ENCODE measurements at regions not wholly inside any gene's neighbourhood (a gene's known extent, or its start where the extent isn't known, plus 50 kb on each side); places are given as distances from the start of the nearest gene placed in this dataset.

DNA sequence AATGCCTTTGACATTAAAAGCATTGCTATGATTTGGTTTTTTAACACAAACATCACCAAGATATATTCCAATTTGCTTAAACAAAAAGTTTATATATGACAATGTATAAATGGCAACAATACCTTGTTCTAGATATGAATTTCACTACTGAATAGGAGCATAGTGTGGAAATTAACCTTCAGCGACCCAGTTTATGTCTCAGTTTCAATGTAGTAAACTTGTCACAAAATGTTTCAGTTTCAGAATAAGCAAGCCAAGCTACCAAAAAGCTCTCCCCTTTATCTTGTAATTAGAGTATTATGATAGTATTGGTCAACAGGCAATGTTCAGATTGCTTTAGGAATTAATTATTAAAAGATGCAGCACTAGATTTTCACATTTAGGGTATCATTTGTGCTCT, 99.6 kb upstream of the PCDH15 start:
- H3K4me3 ChIP-seq (ENCODE audit: low read length), result no peak overlapping the region
- peak overlapping the region; percentile 28; the same call in 1 of the 2 replicates for H3K27ac ChIP-seq (ENCODE audit: low read length)
- no peaks in the 10 kb centered on the region for H3K27me3 ChIP-seq (replicated peaks; ENCODE audit: insufficient read depth, low read length)
- H3K79me2 ChIP-seq (ENCODE audit: low read length), result no peaks in the 10 kb centered on the region
- peak overlapping the region; percentile 51; the same call in 1 of the 2 replicates for H3K4me2 ChIP-seq (ENCODE audit: low read depth, low read length)
- peak; percentile 83 for DNase-seq
- no peak for TF ChIP-seq EZH2phosphoT487 (IDR thresholded peaks at IDR 0.05; ENCODE audit: low read length)
- TF ChIP-seq, protein P1, sequence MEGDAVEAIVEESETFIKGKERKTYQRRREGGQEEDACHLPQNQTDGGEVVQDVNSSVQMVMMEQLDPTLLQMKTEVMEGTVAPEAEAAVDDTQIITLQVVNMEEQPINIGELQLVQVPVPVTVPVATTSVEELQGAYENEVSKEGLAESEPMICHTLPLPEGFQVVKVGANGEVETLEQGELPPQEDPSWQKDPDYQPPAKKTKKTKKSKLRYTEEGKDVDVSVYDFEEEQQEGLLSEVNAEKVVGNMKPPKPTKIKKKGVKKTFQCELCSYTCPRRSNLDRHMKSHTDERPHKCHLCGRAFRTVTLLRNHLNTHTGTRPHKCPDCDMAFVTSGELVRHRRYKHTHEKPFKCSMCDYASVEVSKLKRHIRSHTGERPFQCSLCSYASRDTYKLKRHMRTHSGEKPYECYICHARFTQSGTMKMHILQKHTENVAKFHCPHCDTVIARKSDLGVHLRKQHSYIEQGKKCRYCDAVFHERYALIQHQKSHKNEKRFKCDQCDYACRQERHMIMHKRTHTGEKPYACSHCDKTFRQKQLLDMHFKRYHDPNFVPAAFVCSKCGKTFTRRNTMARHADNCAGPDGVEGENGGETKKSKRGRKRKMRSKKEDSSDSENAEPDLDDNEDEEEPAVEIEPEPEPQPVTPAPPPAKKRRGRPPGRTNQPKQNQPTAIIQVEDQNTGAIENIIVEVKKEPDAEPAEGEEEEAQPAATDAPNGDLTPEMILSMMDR (IDR thresholded peaks at IDR 0.05; ENCODE audit: low read length), result no peak
- TF ChIP-seq EZH2 (optimal IDR thresholded peaks at IDR 0.05; ENCODE audit: low read depth, low read length), result no peak
- H3K9me3 ChIP-seq (replicated peaks; ENCODE audit: insufficient read depth, low read length), result no peaks in the 10 kb centered on the region
- no peaks in the 10 kb centered on the region for H3K9me2 ChIP-seq (replicated peaks; ENCODE audit: insufficient read depth, low read length)
- no peaks in the 10 kb centered on the region for H3F3A ChIP-seq (ENCODE audit: insufficient read depth, low read length)
- H2AFZ ChIP-seq (ENCODE audit: low read length), result peak overlapping the region; percentile 6; the same call in 1 of the 2 replicates
- no peaks in the 10 kb centered on the region for H4K20me1 ChIP-seq (ENCODE audit: insufficient read depth, low read length)
- H3K9ac ChIP-seq (ENCODE audit: low read length), result no peak overlapping the region
- H3K36me3 ChIP-seq (replicated peaks; ENCODE audit: insufficient read depth, low read length), result no peaks in the 10 kb centered on the region
- peaks cover 6% of the 10 kb centered on the region; the same call in 1 of the 2 replicates for H3K4me1 ChIP-seq (ENCODE audit: low read length)

DNA sequence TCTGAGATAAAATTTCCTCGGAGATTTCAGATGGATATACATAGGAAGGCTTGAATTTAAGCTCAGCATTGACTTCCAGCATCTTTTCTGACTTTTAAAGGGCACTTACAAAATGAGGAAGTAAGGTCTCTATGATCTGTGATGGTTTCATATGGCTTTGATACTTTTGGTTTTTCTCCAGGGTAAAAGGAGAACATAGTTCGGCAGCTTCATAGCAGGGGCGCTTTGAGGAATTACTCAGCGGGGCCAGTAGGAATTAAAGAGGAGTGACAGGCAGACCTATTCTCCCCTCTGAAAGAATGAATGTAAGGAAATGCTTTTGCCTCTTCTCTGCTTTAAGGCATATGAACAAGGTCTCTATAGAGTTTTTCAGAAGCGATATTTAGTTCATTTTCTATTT, 80.0 kb upstream of the PCDH15 start:
- Histone ChIP-seq H3K9me3 (replicated peaks; ENCODE audit: insufficient read depth, low read length) (no peaks in the 10 kb centered on the region), H3K9me2 (replicated peaks; ENCODE audit: insufficient read depth, low read length) (no peaks in the 10 kb centered on the region), H3K27ac (ENCODE audit: low read length) (no peak overlapping the region), H3K4me3 (ENCODE audit: low read length) (no peak overlapping the region), H2AFZ (ENCODE audit: low read length) (no peak overlapping the region), H3K9ac (ENCODE audit: low read length) (no peak overlapping the region), H3K27me3 (replicated peaks; ENCODE audit: insufficient read depth, low read length) (no peaks in the 10 kb centered on the region), H4K20me1 (ENCODE audit: insufficient read depth, low read length) (no peaks in the 10 kb centered on the region), H3K79me2 (ENCODE audit: low read length) (no peaks in the 10 kb centered on the region), H3F3A (ENCODE audit: insufficient read depth, low read length) (no peaks in the 10 kb centered on the region), H3K36me3 (replicated peaks; ENCODE audit: insufficient read depth, low read length) (no peaks in the 10 kb centered on the region), H3K4me2 (ENCODE audit: low read depth, low read length) (no peak overlapping the region), H3K4me1 (ENCODE audit: low read length) (no peaks in the 10 kb centered on the region)
- TF ChIP-seq EZH2phosphoT487 (IDR thresholded peaks at IDR 0.05; ENCODE audit: low read length) (no peak), EZH2 (optimal IDR thresholded peaks at IDR 0.05; ENCODE audit: low read depth, low read length) (no peak)
- TF ChIP-seq, protein P1 (IDR thresholded peaks at IDR 0.05; ENCODE audit: low read length), result no peak
- DNase-seq, result no peak

DNA sequence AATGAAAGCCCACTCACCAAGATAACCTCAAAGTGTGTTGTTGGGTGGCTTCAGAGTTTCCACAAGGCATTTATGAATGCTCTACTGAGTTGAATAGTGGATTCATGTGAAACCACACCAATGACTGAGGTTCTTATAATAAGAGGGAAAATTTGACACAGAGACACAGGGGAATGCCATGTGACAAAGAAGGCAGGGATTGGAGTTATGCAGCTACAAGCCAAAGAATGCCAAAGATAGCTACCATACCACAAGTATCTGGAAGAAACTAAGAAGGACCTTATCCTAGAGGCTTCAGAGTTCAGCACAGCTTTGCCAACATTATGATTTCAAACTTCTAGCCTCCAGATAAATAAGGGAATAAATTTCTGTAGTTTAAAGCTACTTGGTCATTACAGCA, 68.0 kb upstream of the PCDH15 start:
- H3K9ac ChIP-seq (ENCODE audit: low read length), result no peak overlapping the region
- no peak for DNase-seq
- no peaks in the 10 kb centered on the region for H3K79me2 ChIP-seq (ENCODE audit: low read length)
- no peaks in the 10 kb centered on the region for H3F3A ChIP-seq (ENCODE audit: insufficient read depth, low read length)
- no peak overlapping the region for H3K27ac ChIP-seq (ENCODE audit: low read length)
- H3K36me3 ChIP-seq (replicated peaks; ENCODE audit: insufficient read depth, low read length), result no peaks in the 10 kb centered on the region
- no peaks in the 10 kb centered on the region for H3K9me2 ChIP-seq (replicated peaks; ENCODE audit: insufficient read depth, low read length)
- no peak overlapping the region for H3K4me3 ChIP-seq (ENCODE audit: low read length)
- H3K4me1 ChIP-seq (ENCODE audit: low read length), result no peaks in the 10 kb centered on the region
- no peaks in the 10 kb centered on the region for H3K9me3 ChIP-seq (replicated peaks; ENCODE audit: insufficient read depth, low read length)
- H3K27me3 ChIP-seq (replicated peaks; ENCODE audit: insufficient read depth, low read length), result no peaks in the 10 kb centered on the region
- TF ChIP-seq, protein P1 (IDR thresholded peaks at IDR 0.05; ENCODE audit: low read length), result no peak
- TF ChIP-seq EZH2phosphoT487 (IDR thresholded peaks at IDR 0.05; ENCODE audit: low read length) (no peak), EZH2 (optimal IDR thresholded peaks at IDR 0.05; ENCODE audit: low read depth, low read length) (no peak)
- no peak overlapping the region for H2AFZ ChIP-seq (ENCODE audit: low read length)
- H4K20me1 ChIP-seq (ENCODE audit: insufficient read depth, low read length), result no peaks in the 10 kb centered on the region
- no peak overlapping the region for H3K4me2 ChIP-seq (ENCODE audit: low read depth, low read length)
